ENCODE measurements at regions not wholly inside any gene's neighbourhood (a gene's known extent, or its start where the extent isn't known, plus 50 kb on each side); places are given as distances from the start of the nearest gene placed in this dataset.

GRCh38 chr16:22979038-22979437, 165.1 kb downstream of the HS3ST2 start:
- Histone ChIP-seq H3K4ac (ENCODE audit: low read depth, low read length) (no peak overlapping the region), H2BK120ac (ENCODE audit: low read depth, low read length, poor library complexity, severe bottlenecking) (no peak overlapping the region), H3K4me2 (ENCODE audit: insufficient read depth, insufficient read length, low read length) (no peak overlapping the region), H2AFZ (ENCODE audit: low read length) (no peak overlapping the region), H2BK20ac (ENCODE audit: low read depth, low read length, poor library complexity, severe bottlenecking) (no peak overlapping the region), H3K79me1 (ENCODE audit: insufficient read depth, low read depth, low read length, poor library complexity, severe bottlenecking) (no peaks in the 10 kb centered on the region), H3K79me2 (ENCODE audit: insufficient read depth, low read length) (no peaks in the 10 kb centered on the region), H2BK12ac (ENCODE audit: insufficient read length, low read depth, low read length) (no peak overlapping the region), H3K27me3 (ENCODE audit: insufficient read depth, low read length) (no peaks in the 10 kb centered on the region), H3T11ph (ENCODE audit: low read length) (no peak overlapping the region), H2AK5ac (ENCODE audit: insufficient read length, low read length) (no peak overlapping the region), H4K20me1 (ENCODE audit: control insufficient read depth, insufficient read depth, insufficient read length) (no peaks in the 10 kb centered on the region), H2BK5ac (ENCODE audit: insufficient read length, low read length) (no peak overlapping the region), H3K9ac (ENCODE audit: extremely low read depth, insufficient read length, low read length) (no peak overlapping the region), H2BK15ac (ENCODE audit: low read depth, low read length) (no peak overlapping the region), H3K18ac (ENCODE audit: insufficient read length, low read depth, low read length) (no peak overlapping the region), H3K14ac (ENCODE audit: insufficient read depth, low read length) (no peak overlapping the region), H3K4me1 (ENCODE audit: insufficient read depth, low read length) (peaks cover 4% of the 10 kb centered on the region), H4K8ac (replicated peaks; ENCODE audit: insufficient read length, low read depth, low read length) (no peak overlapping the region), H3K56ac (ENCODE audit: insufficient read length, low read depth, low read length) (no peak overlapping the region), H4K91ac (ENCODE audit: insufficient read length, low read depth, low read length) (no peak overlapping the region), H3K23me2 (ENCODE audit: insufficient read length, low read depth, low read length, poor library complexity, severe bottlenecking) (no peaks in the 10 kb centered on the region), H4K5ac (ENCODE audit: insufficient read length, low read depth, low read length) (no peak overlapping the region), H3K27ac (ENCODE audit: insufficient read length, low read depth, low read length) (no peak overlapping the region), H3K23ac (ENCODE audit: insufficient read length, low read depth, low read length) (no peak overlapping the region), H3K9me3 (ENCODE audit: control insufficient read depth, low read depth, low read length) (no peaks in the 10 kb centered on the region)
- Mint-ChIP-seq H3K27ac (no peak overlapping the region; a peak in 1 of 7 replicates), H3K4me3 (no peak overlapping the region), H3K9me3 (peaks cover 7 to 16% of the 10 kb centered on the region in 2 experiments), H3K27me3 (ENCODE audit: low read depth) (peaks cover 12% of the 10 kb centered on the region), H3K36me3 (ENCODE audit: insufficient read depth in 1 of 3, low read depth in 3 of 3) (peaks cover 2 to 13% (median 5%) of the 10 kb centered on the region in 3 experiments; a peak in 4 of 7 replicates), H3K4me1 (peaks cover 10 to 16% of the 10 kb centered on the region in 2 experiments)
- no peak for DNase-seq
- no peak for TF ChIP-seq CTCF (conservative IDR thresholded peaks at IDR 0.05)
- WGBS (ENCODE audit: extremely low coverage, insufficient read length, low lambda C conversion rate) = no CpG with 5 or more reads among the region's 2 CpGs

All from H9 (cell line).